ENCODE measurements at regions not wholly inside any gene's neighbourhood (a gene's known extent, or its start where the extent isn't known, plus 50 kb on each side); places are given as distances from the start of the nearest gene placed in this dataset.

GRCh38 chr1:213738658-213739057 is 249.1 kb upstream of the PROX1 start:
- H3K4me1 ChIP-seq (ENCODE audit: control insufficient read depth, extremely low read depth, insufficient read depth, low read length), result no peaks in the 10 kb centered on the region
- dilution Hi-C loops (cut with MboI; ENCODE audit: extremely low pct_ligation_motif_present, low sequenced_read_pairs), result no loop called here
- no peak for FAIRE-seq
- H3K79me2 ChIP-seq (ENCODE audit: control insufficient read depth, insufficient read depth, low read length), result no peaks in the 10 kb centered on the region
- H3K36me3 ChIP-seq (ENCODE audit: control insufficient read depth in 2 of 2, extremely low read depth in 1 of 2, insufficient read depth in 2 of 2, low read length in 2 of 2), result no peaks in the 10 kb centered on the region
- no peak overlapping the region for H3K27ac ChIP-seq (ENCODE audit: control insufficient read depth, insufficient read depth, low read length)
- H3K9ac ChIP-seq (ENCODE audit: control insufficient read depth, extremely low read depth, insufficient read depth, low read length), result no peak overlapping the region
- H3K4me3 ChIP-seq (ENCODE audit: control insufficient read depth in 2 of 3, extremely low read depth in 1 of 3, insufficient read depth in 2 of 3, low read depth in 1 of 3, low read length in 3 of 3), result no peak overlapping the region
- H3K27me3 ChIP-seq (ENCODE audit: control insufficient read depth, extremely low read depth, insufficient read depth, low read length), result no peaks in the 10 kb centered on the region
- no peak overlapping the region for H2AFZ ChIP-seq (ENCODE audit: control insufficient read depth, low read length)
- H4K20me1 ChIP-seq (ENCODE audit: control insufficient read depth, extremely low read depth, insufficient read depth, low read length), result no peaks in the 10 kb centered on the region
- no peak for TF ChIP-seq EZH2 (IDR thresholded peaks at IDR 0.05; ENCODE audit: low read length)
- TF ChIP-seq CTCF (optimal IDR thresholded peaks at IDR 0.05 in 1 of 3, IDR thresholded peaks at IDR 0.05 in 1 of 3, conservative IDR thresholded peaks at IDR 0.05 in 1 of 3; ENCODE audit: extremely low read depth in 1 of 3, insufficient read depth in 2 of 3, low read length in 3 of 3), result no peak
- H3K9me1 ChIP-seq (ENCODE audit: control insufficient read depth, extremely low read depth, insufficient read depth, low read length), result no peaks in the 10 kb centered on the region
- no peak for DNase-seq (ENCODE audit: low read depth, low spot score)
- no peaks in the 10 kb centered on the region for H3K9me3 ChIP-seq (ENCODE audit: control insufficient read depth, low read depth, low read length)
- H3K4me2 ChIP-seq (ENCODE audit: control insufficient read depth, extremely low read depth, insufficient read depth, low read depth, low read length), result no peak overlapping the region

- Histone ChIP-seq H3K9me3 (ENCODE audit: control insufficient read depth, low read depth, low read length) (no peaks in the 10 kb centered on the region), H3K36me3 (ENCODE audit: control insufficient read depth in 2 of 2, extremely low read depth in 1 of 2, insufficient read depth in 2 of 2, low read length in 2 of 2) (no peaks in the 10 kb centered on the region), H3K9ac (ENCODE audit: control insufficient read depth, extremely low read depth, insufficient read depth, low read length) (no peak overlapping the region), H3K4me2 (ENCODE audit: control insufficient read depth, extremely low read depth, insufficient read depth, low read depth, low read length) (no peak overlapping the region), H2AFZ (ENCODE audit: control insufficient read depth, low read length) (no peak overlapping the region), H3K9me1 (ENCODE audit: control insufficient read depth, extremely low read depth, insufficient read depth, low read length) (no peaks in the 10 kb centered on the region), H3K79me2 (ENCODE audit: control insufficient read depth, insufficient read depth, low read length) (no peaks in the 10 kb centered on the region), H3K4me3 (ENCODE audit: control insufficient read depth in 2 of 3, extremely low read depth in 1 of 3, insufficient read depth in 2 of 3, low read depth in 1 of 3, low read length in 3 of 3) (no peak overlapping the region), H3K27ac (ENCODE audit: control insufficient read depth, insufficient read depth, low read length) (no peak overlapping the region), H3K27me3 (ENCODE audit: control insufficient read depth, extremely low read depth, insufficient read depth, low read length) (no peaks in the 10 kb centered on the region), H4K20me1 (ENCODE audit: control insufficient read depth, extremely low read depth, insufficient read depth, low read length) (no peaks in the 10 kb centered on the region), H3K4me1 (ENCODE audit: control insufficient read depth, extremely low read depth, insufficient read depth, low read length) (no peaks in the 10 kb centered on the region)
- FAIRE-seq (no peak), DNase-seq (ENCODE audit: low read depth, low spot score) (no peak)
- TF ChIP-seq EZH2 (IDR thresholded peaks at IDR 0.05; ENCODE audit: low read length), result no peak
- dilution Hi-C loops (cut with MboI; ENCODE audit: extremely low pct_ligation_motif_present, low sequenced_read_pairs), result no loop called here
These were observed 244.8 kb upstream of the PROX1 start for GRCh38 chr1:213742992-213743391.

- dilution Hi-C loops (cut with MboI; ENCODE audit: extremely low pct_ligation_motif_present, low sequenced_read_pairs), result no loop called here
- TF ChIP-seq EZH2 (IDR thresholded peaks at IDR 0.05; ENCODE audit: low read length), result no peak
- TF ChIP-seq CTCF (optimal IDR thresholded peaks at IDR 0.05 in 1 of 3, IDR thresholded peaks at IDR 0.05 in 1 of 3, conservative IDR thresholded peaks at IDR 0.05 in 1 of 3; ENCODE audit: extremely low read depth in 1 of 3, insufficient read depth in 2 of 3, low read length in 3 of 3), result no peak
These were observed 243.0 kb upstream of the PROX1 start for GRCh38 chr1:213744780-213745179.

More at GRCh38 chr1:213744780-213745179, 243.0 kb upstream of the PROX1 start:
- no peaks in the 10 kb centered on the region for H3K27me3 ChIP-seq (ENCODE audit: control insufficient read depth, extremely low read depth, insufficient read depth, low read length)
- FAIRE-seq (no peak), DNase-seq (ENCODE audit: low read depth, low spot score) (no peak)
- H3K36me3 ChIP-seq (ENCODE audit: control insufficient read depth in 2 of 2, extremely low read depth in 1 of 2, insufficient read depth in 2 of 2, low read length in 2 of 2), result no peaks in the 10 kb centered on the region
- no peaks in the 10 kb centered on the region for H3K9me3 ChIP-seq (ENCODE audit: control insufficient read depth, low read depth, low read length)
- no peak overlapping the region for H3K4me2 ChIP-seq (ENCODE audit: control insufficient read depth, extremely low read depth, insufficient read depth, low read depth, low read length)
- H3K4me3 ChIP-seq (ENCODE audit: control insufficient read depth in 2 of 3, extremely low read depth in 1 of 3, insufficient read depth in 2 of 3, low read depth in 1 of 3, low read length in 3 of 3), result no peak overlapping the region
- H2AFZ ChIP-seq (ENCODE audit: control insufficient read depth, low read length), result no peak overlapping the region
- H3K9me1 ChIP-seq (ENCODE audit: control insufficient read depth, extremely low read depth, insufficient read depth, low read length), result no peaks in the 10 kb centered on the region
- H3K9ac ChIP-seq (ENCODE audit: control insufficient read depth, extremely low read depth, insufficient read depth, low read length), result no peak overlapping the region
- no peaks in the 10 kb centered on the region for H3K4me1 ChIP-seq (ENCODE audit: control insufficient read depth, extremely low read depth, insufficient read depth, low read length)
- no peaks in the 10 kb centered on the region for H3K79me2 ChIP-seq (ENCODE audit: control insufficient read depth, insufficient read depth, low read length)
- H4K20me1 ChIP-seq (ENCODE audit: control insufficient read depth, extremely low read depth, insufficient read depth, low read length), result no peaks in the 10 kb centered on the region
- no peak overlapping the region for H3K27ac ChIP-seq (ENCODE audit: control insufficient read depth, insufficient read depth, low read length)
